H1 (cell line): ENCODE measurements at regions not wholly inside any gene's neighbourhood (a gene's known extent, or its start where the extent isn't known, plus 50 kb on each side); places are given as distances from the start of the nearest gene placed in this dataset.
A peak's percentile ranks its signal among the peaks of the same experiment; 100 is the strongest.

Experiments used
- CTCF ChIA-PET: fragments of 300-600 bp; sonication (Branson Sonifier 250); formaldehyde crosslinking; loops from one replicate; lab custom pipeline; 2021; ENCODE audit not compliant: partially characterized antibody; lab: Charles Lee
- POLR2A ChIA-PET: fragments of 300-600 bp; sonication (Branson Sonifier 250); formaldehyde crosslinking; loops from one replicate; lab custom pipeline; 2021; ENCODE audit warnings: inconsistent platforms; ENCODE audit not compliant: partially characterized antibody; lab: Charles Lee
- DNase-seq, 2 experiments: peaks; one replicate each; pipeline versions ENCODE4 v3.0.0 to v3.0.0-alpha.2; 2010 to 2022; ENCODE audit warnings: low spot score in 2 of 2, low read depth in 1 of 2, mixed read lengths in 1 of 2
- FAIRE-seq: peaks from 2 replicates; lab custom pipeline; 2011; peaks lifted over from hg19 to GRCh38; lab: Jason Lieb, UNC
- H2AFZ ChIP-seq: 2 replicates; pipeline ENCODE4 v1.8.1; 2012; ENCODE audit warnings: low read length, inconsistent platforms
- H2AK5ac ChIP-seq: 2 replicates; pipeline ENCODE4 v1.6.1; 2013; ENCODE audit warnings: low read depth, low read length
- H2BK120ac ChIP-seq: replicated peaks from 2 replicates; pipeline ENCODE3; 2013; ENCODE audit warnings: low read depth, low read length, inconsistent platforms
- H2BK12ac ChIP-seq: 2 replicates; pipeline ENCODE4 v1.6.1; 2013; ENCODE audit warnings: low read depth, low read length
- H2BK15ac ChIP-seq: 2 replicates; pipeline ENCODE4 v1.6.1; 2013; ENCODE audit warnings: low read length
- H2BK20ac ChIP-seq: 2 replicates; pipeline ENCODE4 v1.6.1; 2013; ENCODE audit warnings: low read length
- H2BK5ac ChIP-seq: 2 replicates; pipeline ENCODE4 v1.6.1; 2013; ENCODE audit warnings: low read depth, low read length
- H3K14ac ChIP-seq: 2 replicates; pipeline ENCODE4 v1.6.1; 2013; ENCODE audit warnings: inconsistent platforms; ENCODE audit not compliant: insufficient read length
- H3K18ac ChIP-seq: 2 replicates; pipeline ENCODE4 v1.6.1; 2013; ENCODE audit warnings: low read length; ENCODE audit errors: extremely low read depth
- H3K23ac ChIP-seq: 2 replicates; pipeline ENCODE4 v1.6.1; 2013; ENCODE audit warnings: inconsistent platforms; ENCODE audit not compliant: insufficient read length
- H3K23me2 ChIP-seq: 2 replicates; pipeline ENCODE4 v1.6.1; 2013; ENCODE audit warnings: low read depth, low read length
- H3K27ac ChIP-seq: 2 replicates; pipeline ENCODE4 v1.6.1; 2011; ENCODE audit warnings: low read depth, low read length, inconsistent platforms
- H3K27me3 ChIP-seq, 4 experiments: replicated peaks in 1 of 4; 1 replicate in 1 of 4; 2 replicates in 3 of 4; pipeline versions ENCODE4 v1.6.1 to v1.8.1; 2011 to 2013; ENCODE audit warnings: low read length in 3 of 4, mild to moderate bottlenecking in 3 of 4, inconsistent platforms in 2 of 4, mixed read lengths in 2 of 4, moderate library complexity in 1 of 4; ENCODE audit not compliant: control insufficient read depth in 3 of 4, insufficient read depth in 3 of 4; ENCODE audit errors: extremely low read depth in 1 of 4
- H3K36me3 ChIP-seq, 4 experiments: 2 replicates each; pipeline versions ENCODE4 v1.6.1 to v1.8.1; 2011 to 2013; ENCODE audit warnings: mild to moderate bottlenecking in 4 of 4, low read length in 3 of 4, moderate library complexity in 2 of 4, control low read depth in 1 of 4, inconsistent platforms in 1 of 4; ENCODE audit not compliant: insufficient read depth in 4 of 4, control insufficient read depth in 2 of 4
- H3K4ac ChIP-seq: replicated peaks from 2 replicates; pipeline ENCODE3; 2013; ENCODE audit warnings: low read length, low read depth, mixed read lengths, inconsistent platforms; ENCODE audit not compliant: insufficient read length
- H3K4me1 ChIP-seq, 4 experiments: replicated peaks in 1 of 4; 1 replicate in 1 of 4; 2 replicates in 3 of 4; pipeline versions ENCODE4 v1.6.1 to v1.8.1; 2011 to 2013; ENCODE audit warnings: low read length in 3 of 4, inconsistent platforms in 2 of 4, mixed read lengths in 1 of 4; ENCODE audit not compliant: insufficient read depth in 4 of 4, control insufficient read depth in 3 of 4
- H3K4me2 ChIP-seq, 2 experiments: 2 replicates each; pipeline versions ENCODE4 v1.6.1 to v1.8.1; 2011 to 2013; ENCODE audit warnings: low read depth in 2 of 2, low read length in 2 of 2, control low read depth in 1 of 2, inconsistent platforms in 1 of 2, mild to moderate bottlenecking in 1 of 2; ENCODE audit not compliant: insufficient read depth in 1 of 2
- H3K4me3 ChIP-seq, 4 experiments: fragments of 200-600, 300-600 bp in 1 of 4; sonication (generic), shearing (Covaris generic), sonication (Bioruptor Twin) in 1 of 4; 2 replicates each; pipeline versions ENCODE4 v1.5.1 to v1.8.1; 2011 to 2016; ENCODE audit warnings: low read length in 4 of 4, low read depth in 3 of 4, control low read depth in 2 of 4, inconsistent platforms in 2 of 4, mild to moderate bottlenecking in 2 of 4, mixed read lengths in 1 of 4, moderate library complexity in 1 of 4; ENCODE audit not compliant: insufficient read depth in 2 of 4; ENCODE audit errors: extremely low read depth in 1 of 4
- H3K56ac ChIP-seq: replicated peaks from 2 replicates; pipeline ENCODE3; 2013; ENCODE audit warnings: low read depth, mild to moderate bottlenecking, mixed read lengths, low read length, inconsistent platforms; ENCODE audit not compliant: insufficient read length
- H3K79me1 ChIP-seq: 2 replicates; pipeline ENCODE4 v1.6.1; 2013; ENCODE audit warnings: low read depth, low read length, control low read depth
- H3K79me2 ChIP-seq, 2 experiments: 2 replicates each; pipeline versions ENCODE4 v1.6.1 to v1.8.1; 2012 to 2013; ENCODE audit warnings: low read length in 2 of 2, mild to moderate bottlenecking in 2 of 2, inconsistent platforms in 1 of 2; ENCODE audit not compliant: insufficient read depth in 2 of 2, control insufficient read depth in 1 of 2
- H3K9ac ChIP-seq, 4 experiments: replicated peaks in 1 of 4; 1 replicate in 1 of 4; 2 replicates in 3 of 4; pipeline versions ENCODE4 v1.6.1 to v1.8.1; 2011 to 2013; ENCODE audit warnings: low read depth in 3 of 4, low read length in 3 of 4, control low read depth in 2 of 4, mild to moderate bottlenecking in 2 of 4, moderate library complexity in 2 of 4, inconsistent platforms in 1 of 4; ENCODE audit errors: extremely low read depth in 1 of 4
- H3K9me3 ChIP-seq, 2 experiments: 2 replicates each; pipeline versions ENCODE4 v1.6.1 to v1.8.1; 2012 to 2013; ENCODE audit warnings: mild to moderate bottlenecking in 2 of 2, moderate library complexity in 2 of 2, control low read depth in 1 of 2, inconsistent platforms in 1 of 2, low read depth in 1 of 2, low read length in 1 of 2, mixed read lengths in 1 of 2; ENCODE audit not compliant: insufficient read depth in 2 of 2
- H4K20me1 ChIP-seq, 2 experiments: replicated peaks in 1 of 2; 2 replicates each; pipeline versions ENCODE3 to v1.8.1; 2011 to 2013; ENCODE audit warnings: inconsistent platforms in 2 of 2, low read length in 2 of 2, mild to moderate bottlenecking in 1 of 2; ENCODE audit not compliant: insufficient read depth in 2 of 2, control insufficient read depth in 1 of 2
- H4K5ac ChIP-seq: 2 replicates; pipeline ENCODE4 v1.6.1; 2013; ENCODE audit warnings: low read length, low read depth, mixed read lengths, inconsistent platforms; ENCODE audit not compliant: insufficient read length
- H4K8ac ChIP-seq: 2 replicates; pipeline ENCODE4 v1.8.0; 2013; ENCODE audit warnings: mild to moderate bottlenecking, moderate library complexity, low read length, inconsistent platforms; ENCODE audit not compliant: insufficient read depth; ENCODE audit errors: extremely low read depth
- H4K91ac ChIP-seq: replicated peaks from 2 replicates; pipeline ENCODE3; 2013; ENCODE audit warnings: low read length, mixed read lengths, inconsistent platforms; ENCODE audit not compliant: insufficient read length
- BRCA1 ChIP-seq: IDR thresholded peaks from 2 replicates; pipeline ENCODE4 v1.6.1; 2012; ENCODE audit warnings: low read depth, low read length, improper control_type of control experiment
- CEBPB ChIP-seq: IDR thresholded peaks from 2 replicates; pipeline ENCODE4 v1.6.1; 2012; ENCODE audit warnings: low read depth, low read length
- CHD1 ChIP-seq: IDR thresholded peaks from 2 replicates; pipeline ENCODE4 v1.6.1; 2012; ENCODE audit warnings: low read depth, low read length, improper control_type of control experiment
- EZH2 ChIP-seq: fragments of 200-600 bp; sonication (generic); IDR thresholded peaks from 2 replicates; pipeline ENCODE4 v1.7.1; 2012; ENCODE audit warnings: low read depth, mild to moderate bottlenecking, moderate library complexity, low read length, inconsistent platforms; ENCODE audit not compliant: severe bottlenecking
- FOSL1 ChIP-seq: IDR thresholded peaks from 2 replicates; pipeline ENCODE4 v1.6.1; 2011; ENCODE audit warnings: mild to moderate bottlenecking, low read depth, low read length, moderate library complexity; ENCODE audit not compliant: insufficient read depth
- JUND ChIP-seq: IDR thresholded peaks from 2 replicates; pipeline ENCODE4 v1.6.1; 2011; ENCODE audit warnings: mild to moderate bottlenecking, improper control_type of control experiment, low read length
- RBBP5 ChIP-seq: IDR thresholded peaks from 2 replicates; pipeline ENCODE4 v1.7.1; 2012; ENCODE audit warnings: low read depth, mild to moderate bottlenecking, inconsistent platforms, low read length, moderate library complexity, borderline replicate concordance
- RNF2 ChIP-seq: fragments of 200-900, 300-1000 bp; sonication (generic); IDR thresholded peaks from 2 replicates; pipeline ENCODE4 v1.7.1; 2016; ENCODE audit warnings: borderline replicate concordance, low read depth, mild to moderate bottlenecking, antibody characterized with exemption, low read length; ENCODE audit not compliant: poor library complexity, severe bottlenecking; ENCODE audit errors: missing control alignments
- RXRA ChIP-seq: IDR thresholded peaks from 2 replicates; pipeline ENCODE4 v1.6.1; 2011; ENCODE audit warnings: low read depth, mild to moderate bottlenecking, low read length, moderate library complexity; ENCODE audit not compliant: insufficient read depth
- SAP30 ChIP-seq: fragments of 300-600 bp; sonication (generic); IDR thresholded peaks from 2 replicates; pipeline ENCODE4 v1.7.1; 2012; ENCODE audit warnings: low read length, moderate library complexity, mild to moderate bottlenecking, inconsistent platforms; ENCODE audit not compliant: insufficient read depth, insufficient replicate concordance
- SP4 ChIP-seq: IDR thresholded peaks from 2 replicates; pipeline ENCODE4 v1.6.1; 2012; ENCODE audit warnings: low read length, inconsistent platforms
- TCF12 ChIP-seq: IDR thresholded peaks from 2 replicates; pipeline ENCODE4 v1.6.1; 2011; ENCODE audit warnings: low read depth, mild to moderate bottlenecking, low read length
- ZNF274 ChIP-seq: IDR thresholded peaks from 2 replicates; pipeline ENCODE4 v1.7.0; 2012; ENCODE audit warnings: low read length, borderline replicate concordance; ENCODE audit errors: extremely low read depth
- WGBS, 2 experiments: shearing (Covaris generic) in 1 of 2; methylation state at CpG; one replicate each; pipeline versions ENCODE4 v1.1.6 to v1.1.7; 2013 to 2015; ENCODE audit warnings: low lambda C conversion rate in 2 of 2, mixed read lengths in 2 of 2, inconsistent platforms in 1 of 2, low coverage in 1 of 2, missing lambda C conversion rate in 1 of 2; ENCODE audit not compliant: insufficient replicate concordance in 2 of 2, insufficient coverage in 1 of 2, insufficient read length in 1 of 2; ENCODE audit errors: extremely low coverage in 1 of 2, missing lambda C conversion rate in 1 of 2; 5-methylcytosine and 5-hydroxymethylcytosine counted together

GRCh38 chr5:112534067-112534583 lies 115.0 kb upstream of the EPB41L4A start:
- Histone ChIP-seq H2BK5ac (no peak overlapping the region), H3K27ac (no peak overlapping the region), H2AFZ (no peak overlapping the region), H3K18ac (no peak overlapping the region), H3K4me1 (peaks cover 0 to 7% (median 2%) of the 10 kb centered on the region in 4 experiments; a peak in 4 of 7 replicates), H3K79me2 (no peaks in the 10 kb centered on the region), H3K4me2 (no peak overlapping the region), H4K20me1 (no peaks in the 10 kb centered on the region), H4K8ac (no peak overlapping the region), H2BK120ac (peak overlapping the region; percentile 36), H3K79me1 (no peaks in the 10 kb centered on the region), H3K27me3 (no peaks in the 10 kb centered on the region), H2BK20ac (no peak overlapping the region), H2BK12ac (no peak overlapping the region), H3K23ac (no peak overlapping the region), H4K91ac (no peak overlapping the region), H3K4ac (no peak overlapping the region), H3K23me2 (no peaks in the 10 kb centered on the region), H3K4me3 (no peak overlapping the region), H3K36me3 (no peaks in the 10 kb centered on the region), H3K9ac (no peak overlapping the region), H3K14ac (no peak overlapping the region), H2AK5ac (no peak overlapping the region), H3K56ac (no peak overlapping the region), H4K5ac (no peak overlapping the region), H3K9me3 (no peaks in the 10 kb centered on the region), H2BK15ac (no peak overlapping the region)
- DNase-seq (no peak), FAIRE-seq (no peak)
- WGBS, 2 experiments, result 88% methylated on average over 1 of the region's 1 CpG; no CpG with 5 or more reads in 1 of the 2 experiments
- CTCF ChIA-PET, result interaction anchor here (0.7 to 3.9 kb wide), 5 partner anchors 11 to 226 kb away, joined by 3 to 16 read pairs (median 4); partner anchors contain the start of gene EPB41L4A
- TF ChIP-seq RXRA (no peak), CEBPB (no peak), BRCA1 (no peak), SP4 (no peak), RBBP5 (no peak), EZH2 (no peak), SAP30 (no peak), RNF2 (no peak), FOSL1 (no peak), JUND (no peak), ZNF274 (no peak), CHD1 (no peak), TCF12 (no peak)
- POLR2A ChIA-PET, result no interaction called here
